Activated CD8-positive, alpha-beta memory T cell treated with anti-CD3 and anti-CD28 coated beads, Interleukin-2, amount 50 U/mL, for 4 hours (primary cell): ENCODE measurements at regions not wholly inside any gene's neighbourhood (a gene's known extent, or its start where the extent isn't known, plus 50 kb on each side); places are given as distances from the start of the nearest gene placed in this dataset.

ENCODE experiments used
- DNase-seq: peaks from one replicate; pipeline ENCODE4 v3.0.0-alpha.2; 2020

DNA sequence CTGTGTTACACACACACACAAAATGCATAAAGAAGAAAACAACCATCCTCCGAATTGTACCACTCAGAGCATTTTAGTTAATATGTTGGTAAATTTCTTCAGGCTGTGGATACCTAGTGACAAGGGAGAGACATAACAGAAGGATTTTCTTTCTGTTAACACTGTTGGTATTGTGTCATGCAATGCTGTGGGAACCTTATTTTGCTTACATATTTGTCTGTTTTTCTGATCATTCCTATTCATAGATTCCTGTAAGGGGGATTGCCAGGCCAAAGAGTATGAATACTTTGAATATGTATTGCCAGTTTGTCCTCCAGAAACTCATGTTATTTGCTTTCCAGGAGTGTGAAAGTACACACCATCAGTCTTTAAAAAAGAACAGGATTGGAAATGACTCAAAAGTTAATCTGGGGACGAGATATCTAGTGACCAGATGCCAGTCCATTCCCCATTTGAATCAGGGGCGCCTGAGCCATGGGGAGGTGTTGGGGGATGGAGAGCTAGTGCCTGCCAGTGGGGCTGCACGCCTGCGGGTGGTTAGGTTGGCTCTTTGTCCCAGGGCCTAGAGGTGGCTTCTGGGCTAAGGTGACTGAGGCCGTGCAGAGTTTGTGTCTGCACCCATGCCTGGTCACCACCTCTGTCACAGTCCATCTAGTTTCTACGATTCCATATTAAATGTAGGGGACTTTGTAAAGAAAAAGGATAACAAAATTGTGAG is 142.0 kb downstream of the PTPN20 start:
- DNase-seq, result no peak

DNA sequence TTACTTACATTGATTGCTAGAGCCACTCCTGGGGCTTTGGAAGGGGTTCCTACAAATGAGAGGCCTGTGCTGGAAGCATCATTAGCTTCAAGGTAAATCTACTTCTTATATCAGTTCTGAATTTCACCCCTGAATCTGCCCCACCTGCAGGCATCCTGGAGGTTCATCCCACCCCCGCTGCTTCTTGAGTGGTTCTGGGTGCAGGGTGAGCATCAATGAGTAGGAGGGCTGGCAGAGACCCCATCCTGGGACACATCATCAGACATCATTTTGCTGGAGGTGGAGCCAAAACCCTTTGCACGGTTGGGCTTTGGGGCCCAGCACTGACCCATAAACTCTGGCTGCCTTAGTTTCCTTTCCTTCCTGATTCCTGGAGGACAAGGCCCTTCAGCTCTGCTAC is 143.7 kb downstream of the PTPN20 start:
- no peak for DNase-seq

DNA sequence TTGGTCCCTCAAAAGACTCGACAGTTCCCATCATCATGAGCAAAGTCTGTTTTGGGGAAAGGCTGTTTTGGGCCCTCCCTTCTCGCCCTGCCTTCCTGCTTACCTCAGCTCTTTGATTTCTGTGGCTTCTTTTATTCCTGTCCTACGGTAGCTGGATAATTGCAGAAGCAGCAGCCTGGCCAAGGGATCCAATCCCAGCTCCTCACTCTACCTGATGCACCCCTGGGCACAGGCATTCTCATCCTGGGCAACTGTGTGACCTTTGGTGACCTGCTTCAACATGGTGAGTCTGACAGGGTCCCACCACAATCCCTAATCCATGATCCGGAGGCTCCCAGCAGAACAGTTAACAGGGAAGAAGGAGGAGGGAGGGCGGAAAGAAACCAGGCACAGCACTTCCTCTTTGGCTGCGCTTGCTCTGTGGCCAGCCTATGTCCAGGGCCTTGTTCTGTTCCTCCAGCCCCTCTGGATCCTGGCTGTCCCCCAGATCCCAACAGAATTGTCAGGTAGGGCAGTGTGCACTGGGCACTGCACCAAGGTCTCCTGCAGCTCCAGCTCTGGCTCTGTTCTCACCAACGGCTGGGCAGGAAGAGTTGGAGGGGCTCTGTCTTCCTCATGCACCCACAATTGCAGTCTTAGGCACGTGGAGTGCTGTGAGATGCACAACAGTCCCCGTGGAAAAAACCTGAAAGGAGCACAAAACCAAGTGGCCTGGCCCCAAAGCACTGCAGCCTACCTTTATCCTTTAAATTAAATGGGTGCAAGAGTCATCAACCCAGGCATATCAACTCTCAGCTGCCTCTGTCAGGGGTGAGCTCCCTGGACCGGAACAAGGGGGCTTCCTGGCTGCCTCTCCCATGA is 144.4 kb downstream of the PTPN20 start:
- no peak for DNase-seq

DNA sequence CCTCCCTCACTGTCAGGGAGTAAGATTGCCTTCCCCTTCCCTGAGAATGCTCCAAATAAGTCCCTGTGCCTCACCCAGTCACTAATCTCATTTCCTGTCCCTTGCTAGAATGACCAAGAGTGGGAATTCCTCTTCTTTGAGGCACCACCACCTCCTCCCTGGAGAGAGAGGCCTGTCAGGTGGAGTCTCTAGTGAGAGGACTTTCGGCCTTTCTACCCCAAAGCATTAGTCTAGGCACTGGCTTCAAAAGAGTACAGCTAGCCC is 145.0 kb downstream of the PTPN20 start:
- DNase-seq, result no peak

DNA sequence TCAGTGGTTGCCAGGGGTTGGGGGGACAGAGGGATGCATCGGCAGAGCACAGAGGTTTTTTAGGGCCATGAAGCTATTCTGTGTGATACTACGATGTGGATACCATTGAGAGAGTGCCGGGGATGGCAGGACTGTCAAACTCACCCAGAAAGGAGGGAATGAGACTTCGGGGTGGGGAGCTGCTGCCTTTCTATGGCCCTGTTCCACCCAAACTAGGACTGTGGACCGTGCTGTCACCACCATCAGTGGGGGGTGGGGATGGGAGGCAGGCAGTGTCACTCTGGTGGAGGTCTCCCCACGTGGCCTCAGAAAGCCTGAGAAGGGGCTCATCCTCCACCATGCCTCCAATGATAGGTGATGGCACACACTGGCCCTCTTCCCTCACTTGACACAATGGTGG is 146.2 kb downstream of the PTPN20 start:
- no peak for DNase-seq

DNA sequence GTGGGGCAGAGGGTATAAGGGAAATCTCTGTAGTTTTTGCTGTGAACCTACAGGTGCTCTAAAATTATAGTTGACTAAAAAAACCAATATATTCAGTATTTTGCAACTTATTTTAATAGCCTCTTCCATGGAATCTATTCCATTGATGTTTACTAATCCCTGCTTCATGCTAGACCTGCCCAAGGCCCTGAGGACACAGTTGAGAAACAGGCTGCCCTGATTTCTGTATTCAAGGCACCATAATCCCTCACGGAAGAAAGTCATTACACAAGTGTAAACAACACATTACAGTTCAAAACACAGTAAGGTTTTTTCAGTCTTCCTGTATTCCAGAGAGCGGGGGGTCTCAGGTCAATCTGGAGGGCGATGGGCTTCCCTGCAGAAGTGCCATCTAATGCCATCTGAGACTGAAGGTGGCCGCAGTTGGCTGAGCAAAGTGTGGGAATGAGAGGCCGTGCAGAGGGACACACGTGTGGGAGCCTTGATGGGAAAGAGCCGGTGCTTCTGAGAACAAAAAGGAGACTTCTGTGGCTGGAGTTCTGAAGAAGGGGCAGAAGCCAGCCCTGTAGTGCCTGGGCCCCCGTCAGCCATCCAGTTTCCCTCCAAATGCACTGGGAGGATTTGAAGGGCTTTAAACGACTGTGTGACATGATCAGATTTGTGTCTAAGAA is 146.9 kb downstream of the PTPN20 start:
- DNase-seq, result no peak

DNA sequence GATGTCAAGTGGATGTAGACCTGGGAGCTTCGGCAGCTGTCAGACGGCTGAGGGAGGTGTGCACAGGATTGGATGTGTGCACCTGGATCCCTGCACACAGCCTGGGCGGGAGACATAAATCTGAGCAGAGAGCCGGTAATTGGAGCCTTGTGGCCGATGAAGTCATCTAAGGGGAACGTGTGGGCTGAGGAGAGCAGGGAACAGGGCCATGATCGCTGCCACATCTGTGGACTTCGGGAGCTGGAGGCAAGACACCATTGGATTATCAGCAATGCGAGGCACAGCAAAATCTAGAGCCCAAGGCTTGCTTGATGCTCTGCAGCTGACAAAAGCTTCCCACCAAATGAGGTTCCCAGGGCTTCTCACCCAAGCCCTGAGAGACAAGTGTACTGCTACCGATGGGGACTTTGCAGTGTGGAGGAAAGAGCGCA is 147.7 kb downstream of the PTPN20 start:
- no peak for DNase-seq

DNA sequence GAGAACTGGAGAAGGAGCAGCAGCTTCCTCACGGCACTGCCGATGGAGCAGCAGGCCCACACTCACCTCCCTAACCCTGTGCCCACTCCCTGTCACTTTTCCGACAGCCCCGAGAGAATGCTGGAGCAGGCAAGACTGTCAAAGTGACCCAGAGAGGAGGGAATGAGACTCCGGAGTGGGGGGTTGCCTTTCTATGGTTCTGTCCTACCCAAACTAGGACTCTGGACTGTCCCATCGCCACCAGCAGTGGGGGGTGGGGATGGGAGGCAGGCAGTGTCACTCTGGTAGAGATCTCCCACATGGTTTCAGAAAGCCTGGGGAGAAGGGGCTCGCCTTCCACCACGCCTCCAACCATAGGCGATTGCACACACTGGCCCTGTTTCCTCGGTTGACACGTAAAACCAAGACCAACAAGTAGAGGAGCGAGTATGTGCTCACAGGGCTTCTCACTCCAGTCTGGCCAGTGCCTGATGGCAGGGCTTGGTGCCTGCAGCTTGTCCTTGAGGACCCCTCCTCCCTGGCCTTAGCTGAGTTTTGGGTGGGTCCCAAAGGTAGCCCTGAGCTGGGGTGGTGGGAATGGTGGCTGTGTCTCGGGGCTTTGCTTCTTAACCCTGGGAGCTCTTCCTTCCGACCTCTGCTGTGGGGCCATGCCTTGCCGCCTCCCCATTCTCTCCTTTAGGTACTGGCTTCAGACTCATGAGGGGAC is 148.5 kb downstream of the PTPN20 start:
- DNase-seq, result no peak

DNA sequence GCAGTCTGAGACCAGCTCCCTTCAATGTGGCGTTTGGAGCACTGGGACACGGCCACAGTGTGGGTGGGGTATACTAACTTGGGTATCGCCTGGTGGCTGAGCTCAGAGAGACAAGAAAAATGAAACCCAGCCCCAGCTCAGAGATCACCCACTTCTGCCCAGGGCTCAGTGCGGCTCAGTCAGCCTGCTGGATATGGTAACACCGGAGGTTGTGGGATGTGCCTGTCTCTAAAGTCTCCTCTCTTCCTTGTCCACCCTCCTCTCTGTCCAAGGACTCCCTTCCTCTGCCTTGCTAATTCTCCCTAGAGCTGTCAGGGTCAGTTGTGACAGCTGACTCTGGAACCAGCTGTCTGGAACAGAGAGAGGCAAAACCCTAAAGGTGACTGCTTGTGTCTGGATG is 149.1 kb downstream of the PTPN20 start:
- no peak for DNase-seq

DNA sequence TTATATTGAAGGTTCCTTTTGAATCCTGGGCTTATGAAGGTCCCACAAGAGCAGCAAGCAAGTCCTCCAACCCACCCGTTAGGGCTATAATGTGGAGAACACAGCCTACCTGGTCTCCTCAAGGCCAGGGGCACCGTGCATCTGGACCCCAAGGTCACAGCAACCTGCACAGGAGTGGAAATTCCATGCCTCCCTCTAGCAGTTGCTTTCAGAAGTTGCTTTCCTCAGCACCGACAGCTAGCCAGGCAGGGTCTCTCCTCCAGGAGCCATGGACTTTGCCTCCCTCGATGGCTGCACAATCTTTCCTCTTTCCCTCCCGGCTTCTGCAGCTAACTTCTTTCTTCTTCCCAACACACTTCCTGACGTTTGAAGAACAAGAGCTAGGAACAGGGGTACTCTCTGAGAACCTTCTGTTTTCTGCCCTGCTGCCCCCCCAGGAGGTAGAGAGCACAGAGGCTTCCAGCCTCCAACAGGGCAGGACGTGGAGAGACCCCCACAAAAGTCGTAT is 149.8 kb downstream of the PTPN20 start:
- no peak for DNase-seq

DNA sequence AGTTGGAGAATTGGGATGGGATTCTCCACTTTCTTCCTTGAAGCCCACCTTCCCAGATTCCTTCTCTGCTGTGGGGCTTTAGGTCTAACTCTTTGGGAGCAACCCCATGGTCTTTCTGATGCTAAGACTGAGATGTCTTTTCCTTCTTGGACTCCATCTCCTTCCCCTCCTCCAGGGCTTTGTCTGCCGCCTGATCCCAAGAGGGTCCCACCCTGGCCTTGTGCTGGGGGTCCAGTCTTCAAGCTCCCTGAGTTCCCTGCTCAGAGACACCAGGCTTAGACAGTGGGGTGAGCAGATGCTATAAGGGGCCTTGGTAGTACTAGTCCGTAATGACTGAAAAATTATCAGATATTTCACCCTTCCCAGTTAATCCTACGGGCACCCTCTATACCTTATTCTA is 150.5 kb downstream of the PTPN20 start:
- DNase-seq, result no peak

DNA sequence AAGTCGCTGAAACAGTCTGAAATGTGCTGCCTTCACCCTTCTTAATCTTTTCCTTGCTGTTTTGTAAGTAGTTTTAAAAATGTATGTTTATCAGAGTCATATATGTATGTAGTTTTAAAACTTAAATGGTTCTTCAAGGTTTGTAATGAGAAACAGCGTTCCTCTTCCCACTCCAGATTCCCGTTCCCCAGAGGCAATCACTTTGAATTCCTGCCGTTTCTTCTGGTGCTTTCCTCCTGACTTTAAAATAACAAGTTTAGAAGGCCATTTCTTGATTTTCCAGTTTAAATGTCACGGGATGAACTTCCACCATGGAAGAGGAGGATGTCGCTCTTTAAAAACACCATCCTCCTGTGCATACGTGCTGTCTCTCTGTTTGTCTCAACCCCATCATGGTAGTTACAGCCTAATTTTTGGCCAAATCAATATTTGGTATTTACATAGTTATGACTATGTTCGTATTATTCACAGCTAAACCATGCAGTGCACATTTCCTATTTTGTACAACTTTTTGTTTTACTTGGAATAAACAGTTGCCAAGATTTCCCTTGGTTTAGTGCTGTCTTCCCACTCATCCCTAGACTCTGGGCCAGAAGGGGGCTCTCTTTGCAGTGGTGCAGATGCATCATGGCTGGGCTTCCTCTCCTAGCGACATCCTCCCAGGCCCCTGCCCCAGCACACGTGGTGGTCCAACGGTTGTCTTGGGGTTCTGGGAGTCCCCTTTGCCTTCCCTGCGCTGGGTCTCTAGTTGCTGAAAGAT is 151.4 kb downstream of the PTPN20 start:
- no peak for DNase-seq

DNA sequence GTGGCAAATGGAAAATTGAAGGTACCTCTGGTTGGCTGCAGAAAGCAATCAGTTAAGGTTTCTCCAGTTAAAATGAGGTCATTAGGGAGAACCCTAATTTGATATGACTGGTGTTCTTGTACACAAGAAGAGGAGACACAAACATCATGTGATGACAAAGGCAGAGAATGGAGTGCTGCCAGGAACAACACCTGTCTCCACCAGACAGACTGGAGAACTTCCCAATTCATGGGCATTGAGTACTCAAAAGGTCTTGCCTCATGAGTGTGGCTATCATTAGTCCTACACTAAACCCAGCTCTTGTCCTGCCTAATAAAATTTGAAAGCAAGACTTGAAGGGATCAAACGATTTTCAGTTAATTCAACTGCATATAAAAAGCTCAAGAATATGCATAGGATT is 152.6 kb downstream of the PTPN20 start:
- DNase-seq, result no peak

DNA sequence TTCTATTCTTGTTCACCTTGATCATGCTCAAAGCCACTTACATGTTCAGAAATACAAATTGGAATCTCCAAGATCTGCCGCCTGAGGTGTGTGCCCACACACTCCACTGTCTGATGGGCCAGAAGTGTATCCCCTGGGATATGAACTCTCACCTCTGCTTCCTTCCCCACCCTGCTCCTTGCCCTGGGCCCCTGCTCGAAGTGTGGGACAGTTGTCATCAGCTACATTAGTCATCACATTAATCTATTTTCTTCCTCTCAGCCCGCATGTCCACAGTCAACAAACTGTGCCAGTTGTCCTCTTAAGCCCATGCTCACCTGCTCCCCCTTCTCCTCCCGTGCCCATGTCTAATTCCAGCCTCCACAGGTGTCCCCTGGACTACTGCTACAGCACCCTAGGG is 154.7 kb downstream of the PTPN20 start:
- DNase-seq, result no peak

DNA sequence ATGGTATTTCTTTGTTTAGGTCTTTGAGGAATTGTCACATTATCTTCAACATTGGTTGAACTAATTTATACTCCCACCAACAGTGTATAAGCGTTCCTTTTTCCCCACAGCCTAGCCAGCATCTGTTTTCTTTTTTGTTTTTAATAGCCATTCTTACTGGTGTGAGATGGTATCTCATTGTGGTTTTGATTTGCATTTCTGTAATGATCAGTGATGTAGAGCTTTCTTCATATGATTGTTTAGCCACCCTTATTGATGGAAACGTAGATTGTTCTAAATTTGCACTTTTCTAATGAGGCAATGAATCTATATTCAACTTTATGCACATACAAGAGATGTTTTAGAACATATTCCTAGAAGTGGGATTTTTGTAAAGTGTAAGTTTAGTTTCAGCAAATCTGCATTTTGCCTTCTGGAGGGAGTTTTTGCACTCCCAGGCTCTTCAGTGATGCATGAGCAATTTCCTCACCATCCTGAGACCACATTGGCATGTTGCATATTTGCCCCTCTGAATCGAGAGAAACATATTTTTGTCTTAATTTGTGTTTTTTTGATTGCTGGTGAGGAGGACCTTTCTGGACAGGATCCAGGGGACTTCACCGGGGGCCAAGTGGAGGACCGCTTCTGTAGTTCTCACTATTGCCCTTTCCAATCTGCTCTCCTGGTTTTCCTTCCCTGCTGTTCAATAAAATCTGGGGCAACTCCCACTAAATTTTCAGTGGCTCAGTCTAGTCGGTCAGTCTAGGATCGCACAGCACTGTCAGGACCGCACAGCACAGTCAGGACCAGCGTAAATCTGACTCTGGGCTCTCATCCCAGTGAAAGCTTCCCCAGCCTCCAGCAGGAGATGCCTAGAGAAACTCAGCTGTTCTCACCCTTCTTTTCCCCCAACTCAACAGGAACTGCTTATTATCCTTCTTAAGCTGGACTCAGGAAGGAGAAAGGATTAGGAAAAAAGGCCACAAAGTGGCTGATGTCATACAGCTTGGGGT is 157.0 kb downstream of the PTPN20 start:
- no peak for DNase-seq

DNA sequence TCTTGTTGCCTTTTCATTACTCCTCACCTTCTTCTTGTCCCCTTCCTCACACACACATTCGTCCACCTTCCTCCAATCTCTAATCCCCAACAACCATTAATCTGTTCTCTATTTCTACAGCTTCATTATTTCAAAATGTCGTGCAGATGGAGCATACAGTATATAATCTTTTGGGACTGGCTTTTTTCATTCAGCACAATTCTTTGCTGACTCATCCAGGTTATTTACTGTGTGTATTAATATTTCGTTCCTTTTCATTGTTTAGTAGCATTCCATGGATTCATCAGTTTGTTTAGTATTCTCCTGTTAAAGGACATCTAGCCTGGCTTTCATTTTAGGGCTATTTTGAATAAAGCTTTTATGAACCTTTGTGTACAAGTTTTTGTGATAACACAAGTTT is 159.3 kb downstream of the PTPN20 start:
- DNase-seq, result no peak

DNA sequence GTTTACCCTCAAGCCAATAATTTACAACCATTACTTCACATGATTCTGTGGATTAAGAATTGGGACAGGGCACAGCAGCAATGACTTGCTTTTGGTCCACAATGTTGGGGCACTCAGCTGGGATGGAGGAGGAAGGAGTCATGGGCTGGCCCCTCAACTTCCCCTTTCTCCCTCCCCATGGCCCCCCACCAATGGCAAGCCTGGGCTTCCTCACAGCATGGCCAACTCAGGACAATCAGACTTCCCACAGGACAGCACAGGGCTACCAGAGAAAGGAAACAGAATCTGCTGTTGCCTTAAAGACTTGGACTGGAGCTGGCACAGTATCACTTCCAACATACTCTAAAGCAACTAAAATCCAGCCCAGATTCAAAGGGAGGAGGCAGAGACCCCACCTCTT is 160.7 kb downstream of the PTPN20 start:
- DNase-seq, result no peak

DNA sequence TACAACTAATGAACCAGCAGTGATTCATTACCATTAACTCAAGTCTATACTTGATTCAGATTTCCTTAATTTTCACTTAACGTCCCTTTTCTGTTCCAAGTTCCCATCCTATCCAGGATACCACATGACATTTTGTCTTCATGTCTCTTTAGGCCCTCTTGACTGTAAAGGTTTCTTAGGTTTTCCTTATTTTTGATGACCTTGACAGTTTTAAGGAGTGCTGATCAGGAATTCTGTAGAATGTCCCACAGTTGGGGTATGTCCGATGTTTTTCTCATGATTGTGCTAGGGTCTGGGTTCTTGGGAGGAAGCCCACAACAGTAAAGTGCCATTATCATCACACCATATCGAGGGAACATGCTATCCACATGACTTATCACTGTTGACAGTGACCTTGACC is 162.7 kb downstream of the PTPN20 start:
- DNase-seq, result no peak

DNA sequence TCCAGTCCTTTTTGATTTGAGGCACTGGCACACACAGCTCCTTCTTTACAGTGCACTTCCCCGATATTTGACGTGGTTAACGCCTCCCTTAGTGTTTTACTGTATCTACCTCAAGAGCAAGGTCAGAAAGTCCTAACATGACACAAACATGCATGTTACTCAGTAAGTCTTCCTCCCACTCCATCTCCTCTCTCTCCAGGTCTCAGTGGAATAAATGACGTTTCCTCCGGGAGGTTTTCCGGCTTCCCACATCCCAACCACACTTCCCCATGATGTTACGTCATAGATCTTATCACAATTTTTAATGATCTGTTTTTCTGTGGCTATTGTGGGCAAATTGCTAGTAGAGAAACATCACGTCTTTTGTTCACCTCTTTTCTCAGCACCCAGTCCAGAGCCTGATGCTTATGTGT is 165.7 kb downstream of the PTPN20 start:
- DNase-seq, result no peak

DNA sequence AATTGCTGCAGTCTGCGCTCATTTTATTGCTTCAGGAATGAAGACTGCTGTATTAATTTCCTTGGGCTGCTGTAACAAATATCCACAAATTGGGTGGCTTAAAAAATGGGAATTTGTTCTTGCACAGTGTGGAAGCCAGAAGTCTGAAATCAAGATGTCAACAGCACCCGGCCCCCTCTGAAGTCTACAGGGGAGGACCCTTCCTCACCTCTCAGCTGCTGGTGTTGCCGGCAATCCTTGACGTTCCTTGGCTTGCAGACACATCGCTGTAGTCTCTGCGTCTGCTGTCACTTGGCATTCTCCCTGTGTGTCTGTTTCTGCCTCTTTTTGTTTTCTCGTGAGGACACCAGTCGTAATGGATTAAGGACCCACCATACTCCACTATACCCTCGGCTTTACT is 166.2 kb downstream of the PTPN20 start:
- DNase-seq, result no peak

DNA sequence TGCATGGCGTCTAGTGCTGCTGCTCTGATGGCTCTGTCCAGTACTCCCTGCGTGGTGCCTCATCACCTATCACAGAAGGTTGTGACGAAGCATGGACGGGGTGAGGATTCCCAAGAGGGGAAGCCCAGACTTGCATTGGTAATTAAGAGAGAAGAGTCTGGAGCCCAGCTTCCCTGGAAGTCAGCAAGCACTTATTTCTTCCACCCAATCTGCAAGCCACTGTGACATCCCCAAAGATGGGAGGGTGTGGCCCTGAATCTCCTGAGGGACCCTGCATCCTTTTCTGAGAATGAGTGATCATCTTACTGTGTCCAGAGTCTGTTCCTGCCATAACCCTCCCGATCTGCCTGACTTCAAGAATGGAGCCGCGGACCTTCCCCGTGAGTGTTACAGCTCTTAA is 166.7 kb downstream of the PTPN20 start:
- no peak for DNase-seq
